Hepatocyte (in vitro differentiated cells): ENCODE measurements at regions not wholly inside any gene's neighbourhood (a gene's known extent, or its start where the extent isn't known, plus 50 kb on each side); places are given as distances from the start of the nearest gene placed in this dataset.

ENCODE experiments used
- EZH2phosphoT487 ChIP-seq: fragments of 200-600 bp; sonication (generic); IDR thresholded peaks from one replicate; pipeline ENCODE4 v1.6.1; 2018; ENCODE audit warnings: antibody characterized with exemption, mild to moderate bottlenecking, low read depth, moderate library complexity; ENCODE audit not compliant: unreplicated experiment, severe bottlenecking
- TF ChIP-seq, protein P1 (sequence below): fragments of 200-600 bp; sonication (generic); IDR thresholded peaks from 2 replicates; pipeline ENCODE4 v1.5.1; 2016; ENCODE audit warnings: antibody characterized with exemption, mild to moderate bottlenecking; ENCODE audit not compliant: poor library complexity

DNA sequence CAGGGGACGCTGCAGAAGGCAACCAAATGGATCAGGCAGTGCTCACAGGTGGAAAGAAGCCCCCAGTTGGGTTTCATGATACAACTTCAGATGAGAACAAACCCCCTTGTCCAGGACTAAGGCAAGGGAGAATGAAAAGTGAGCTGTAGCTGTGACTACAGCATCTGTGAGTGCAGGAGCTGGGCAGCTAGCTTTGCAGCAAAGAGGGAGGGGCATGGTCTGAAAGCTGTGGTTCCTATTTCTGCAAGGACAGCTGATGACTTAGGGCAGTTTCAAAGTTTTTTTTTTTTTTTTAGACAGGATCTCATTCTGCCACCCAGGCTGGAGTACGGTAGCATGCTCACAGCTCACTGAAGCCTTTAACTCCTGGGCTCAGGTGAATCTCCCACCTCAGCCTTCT is 1317.4 kb upstream of the DIAPH2 start:
- TF ChIP-seq, protein P1, sequence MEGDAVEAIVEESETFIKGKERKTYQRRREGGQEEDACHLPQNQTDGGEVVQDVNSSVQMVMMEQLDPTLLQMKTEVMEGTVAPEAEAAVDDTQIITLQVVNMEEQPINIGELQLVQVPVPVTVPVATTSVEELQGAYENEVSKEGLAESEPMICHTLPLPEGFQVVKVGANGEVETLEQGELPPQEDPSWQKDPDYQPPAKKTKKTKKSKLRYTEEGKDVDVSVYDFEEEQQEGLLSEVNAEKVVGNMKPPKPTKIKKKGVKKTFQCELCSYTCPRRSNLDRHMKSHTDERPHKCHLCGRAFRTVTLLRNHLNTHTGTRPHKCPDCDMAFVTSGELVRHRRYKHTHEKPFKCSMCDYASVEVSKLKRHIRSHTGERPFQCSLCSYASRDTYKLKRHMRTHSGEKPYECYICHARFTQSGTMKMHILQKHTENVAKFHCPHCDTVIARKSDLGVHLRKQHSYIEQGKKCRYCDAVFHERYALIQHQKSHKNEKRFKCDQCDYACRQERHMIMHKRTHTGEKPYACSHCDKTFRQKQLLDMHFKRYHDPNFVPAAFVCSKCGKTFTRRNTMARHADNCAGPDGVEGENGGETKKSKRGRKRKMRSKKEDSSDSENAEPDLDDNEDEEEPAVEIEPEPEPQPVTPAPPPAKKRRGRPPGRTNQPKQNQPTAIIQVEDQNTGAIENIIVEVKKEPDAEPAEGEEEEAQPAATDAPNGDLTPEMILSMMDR, result no peak
- TF ChIP-seq EZH2phosphoT487, result no peak
